ENCODE measurements at regions not wholly inside any gene's neighbourhood (a gene's known extent, or its start where the extent isn't known, plus 50 kb on each side); places are given as distances from the start of the nearest gene placed in this dataset.

DNA sequence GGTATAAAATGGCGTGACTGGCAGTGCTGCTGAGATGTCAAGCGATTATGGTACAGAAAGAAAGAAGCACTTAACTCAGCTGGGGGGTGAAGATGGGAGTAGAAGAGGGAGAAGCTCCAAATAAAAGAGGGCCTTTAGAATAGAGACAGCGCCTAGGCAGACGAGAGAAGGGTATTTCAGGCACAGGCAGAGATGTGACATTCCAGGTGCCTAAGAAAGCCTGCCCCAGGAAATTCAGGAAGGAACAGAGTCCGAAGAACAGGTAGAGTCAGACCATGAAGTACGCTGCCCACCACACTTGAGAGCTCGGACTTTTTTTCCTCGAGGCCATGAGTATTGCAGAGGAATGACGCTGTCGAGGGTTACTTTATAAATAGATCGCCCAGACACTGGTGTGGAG lies 170.9 kb upstream of the ATF7IP start:
- TF ChIP-seq, protein P1, sequence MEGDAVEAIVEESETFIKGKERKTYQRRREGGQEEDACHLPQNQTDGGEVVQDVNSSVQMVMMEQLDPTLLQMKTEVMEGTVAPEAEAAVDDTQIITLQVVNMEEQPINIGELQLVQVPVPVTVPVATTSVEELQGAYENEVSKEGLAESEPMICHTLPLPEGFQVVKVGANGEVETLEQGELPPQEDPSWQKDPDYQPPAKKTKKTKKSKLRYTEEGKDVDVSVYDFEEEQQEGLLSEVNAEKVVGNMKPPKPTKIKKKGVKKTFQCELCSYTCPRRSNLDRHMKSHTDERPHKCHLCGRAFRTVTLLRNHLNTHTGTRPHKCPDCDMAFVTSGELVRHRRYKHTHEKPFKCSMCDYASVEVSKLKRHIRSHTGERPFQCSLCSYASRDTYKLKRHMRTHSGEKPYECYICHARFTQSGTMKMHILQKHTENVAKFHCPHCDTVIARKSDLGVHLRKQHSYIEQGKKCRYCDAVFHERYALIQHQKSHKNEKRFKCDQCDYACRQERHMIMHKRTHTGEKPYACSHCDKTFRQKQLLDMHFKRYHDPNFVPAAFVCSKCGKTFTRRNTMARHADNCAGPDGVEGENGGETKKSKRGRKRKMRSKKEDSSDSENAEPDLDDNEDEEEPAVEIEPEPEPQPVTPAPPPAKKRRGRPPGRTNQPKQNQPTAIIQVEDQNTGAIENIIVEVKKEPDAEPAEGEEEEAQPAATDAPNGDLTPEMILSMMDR (IDR thresholded peaks at IDR 0.05): no peak

DNA sequence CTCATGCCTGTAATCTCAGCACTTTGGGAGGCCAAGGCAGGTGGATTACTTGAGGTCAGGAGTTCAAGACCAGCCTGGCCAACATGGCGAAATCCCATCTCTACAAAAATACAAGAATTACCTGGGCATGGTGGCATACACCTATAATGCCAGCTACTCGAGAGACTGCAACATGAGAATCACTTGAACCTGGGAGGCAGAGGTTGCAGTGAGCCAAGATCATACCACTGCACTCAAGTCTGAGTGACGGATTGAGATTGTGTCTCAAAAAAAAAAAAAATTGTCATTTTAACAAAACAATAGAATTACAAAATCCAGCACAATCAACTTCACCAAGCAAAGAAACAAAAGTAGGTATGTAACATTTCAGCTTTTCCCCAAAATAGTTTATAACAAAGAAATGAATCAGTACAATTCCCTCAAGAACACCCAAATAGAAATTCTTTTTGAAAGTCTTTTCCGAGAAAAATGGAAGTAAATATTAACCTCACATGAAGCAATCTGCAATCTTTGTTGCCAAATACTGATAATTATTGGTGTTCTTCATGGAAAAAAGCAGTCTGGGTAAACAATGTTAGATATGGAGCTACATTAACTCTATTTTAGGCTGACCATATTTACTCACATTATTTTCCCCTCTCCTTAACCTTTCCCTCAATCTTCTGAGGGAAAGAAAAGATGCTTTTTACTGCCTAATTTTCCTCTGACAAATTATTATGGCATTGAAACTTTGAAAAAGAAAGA lies 165.9 kb upstream of the ATF7IP start:
- TF ChIP-seq, protein P1 (IDR thresholded peaks at IDR 0.05): no peak

DNA sequence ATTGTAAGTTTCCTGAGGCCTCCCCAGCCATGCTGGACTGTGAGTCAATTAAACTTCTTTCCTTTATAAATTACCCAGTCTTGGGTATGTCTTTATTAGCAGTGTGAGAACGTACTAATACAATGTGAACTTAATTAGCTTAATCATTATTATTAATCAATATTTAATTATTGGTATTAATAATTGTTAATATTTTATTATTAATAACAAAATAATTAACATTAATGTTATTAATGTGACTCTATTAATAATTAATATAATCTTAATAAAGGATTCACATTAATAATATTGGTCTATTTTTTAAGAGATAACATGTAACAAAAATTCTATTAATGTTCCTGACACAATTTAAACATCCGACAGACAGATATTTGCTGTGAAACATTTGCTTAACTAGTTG lies 164.9 kb upstream of the ATF7IP start:
- TF ChIP-seq, protein P1 (IDR thresholded peaks at IDR 0.05): no peak

DNA sequence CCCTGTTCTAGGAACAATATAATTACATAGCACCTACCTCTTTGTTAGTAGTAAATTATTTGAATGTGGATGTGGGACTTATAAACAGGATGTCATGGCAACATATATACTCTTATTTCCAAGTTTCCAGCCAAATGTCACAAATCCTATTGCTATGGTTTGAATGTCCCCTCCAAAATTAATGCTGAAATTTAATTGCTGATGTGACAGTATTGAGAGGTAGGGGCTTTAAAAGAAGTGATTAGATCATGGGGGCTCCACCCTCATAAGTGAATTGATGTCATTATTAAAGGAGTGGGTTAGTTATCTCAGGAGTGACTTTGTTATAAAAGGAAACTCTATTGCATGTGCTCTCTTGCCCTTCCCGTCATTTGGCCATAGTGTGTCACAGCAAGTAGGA lies 164.2 kb upstream of the ATF7IP start:
- TF ChIP-seq, protein P1 (IDR thresholded peaks at IDR 0.05): no peak

DNA sequence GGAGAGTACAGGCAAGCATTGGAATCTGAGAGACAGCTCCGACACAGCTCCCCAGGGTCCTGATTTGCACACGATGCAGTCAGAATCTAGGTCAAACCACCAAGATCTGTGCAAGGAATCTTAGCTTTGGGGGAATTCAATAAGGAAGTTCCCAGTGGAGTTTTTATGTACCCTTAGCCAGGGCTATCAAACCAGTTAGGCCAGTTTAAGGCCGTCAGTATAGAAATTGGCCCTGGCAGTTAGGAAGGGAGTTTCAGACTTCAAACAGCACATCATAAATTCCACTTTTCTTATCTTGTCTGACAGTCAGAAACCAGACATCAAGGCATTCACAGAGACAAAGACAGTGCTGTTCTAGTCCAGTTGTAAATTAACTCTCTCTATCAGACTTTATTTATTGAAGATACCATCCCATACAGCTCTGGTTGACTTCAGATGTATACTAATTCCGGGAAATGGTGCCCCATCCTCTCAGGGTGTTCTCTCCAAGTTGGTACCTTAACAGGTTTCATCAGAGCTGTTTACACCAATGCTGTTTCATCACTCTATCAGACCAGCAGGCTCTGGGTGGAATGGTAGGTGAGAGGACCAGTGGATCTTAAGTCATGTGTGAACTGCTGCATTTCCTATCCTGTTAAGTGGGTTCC lies 157.5 kb upstream of the ATF7IP start:
- TF ChIP-seq, protein P1 (IDR thresholded peaks at IDR 0.05): no peak

DNA sequence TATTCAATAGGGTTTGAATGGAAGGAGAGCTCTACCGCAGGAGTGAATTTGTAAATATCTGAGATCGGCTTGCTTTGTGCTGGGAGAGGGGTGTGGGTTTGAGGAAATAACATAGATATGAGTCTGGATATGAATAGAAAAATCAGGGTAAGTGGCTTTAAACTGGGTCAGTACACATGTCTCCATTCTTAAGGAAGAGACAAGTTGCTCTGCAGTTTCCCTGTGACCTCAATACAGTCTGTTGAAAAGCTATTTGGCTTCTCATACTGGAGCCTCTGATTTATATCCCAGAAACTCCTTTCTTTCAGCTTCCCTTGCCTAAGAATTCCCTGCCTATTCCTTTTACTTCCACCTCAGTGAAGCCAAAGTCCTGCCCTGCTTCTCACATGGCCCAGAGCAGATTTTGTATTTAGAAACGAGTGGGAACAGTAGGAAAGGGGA lies 153.5 kb upstream of the ATF7IP start:
- TF ChIP-seq, protein P1 (IDR thresholded peaks at IDR 0.05): no peak

DNA sequence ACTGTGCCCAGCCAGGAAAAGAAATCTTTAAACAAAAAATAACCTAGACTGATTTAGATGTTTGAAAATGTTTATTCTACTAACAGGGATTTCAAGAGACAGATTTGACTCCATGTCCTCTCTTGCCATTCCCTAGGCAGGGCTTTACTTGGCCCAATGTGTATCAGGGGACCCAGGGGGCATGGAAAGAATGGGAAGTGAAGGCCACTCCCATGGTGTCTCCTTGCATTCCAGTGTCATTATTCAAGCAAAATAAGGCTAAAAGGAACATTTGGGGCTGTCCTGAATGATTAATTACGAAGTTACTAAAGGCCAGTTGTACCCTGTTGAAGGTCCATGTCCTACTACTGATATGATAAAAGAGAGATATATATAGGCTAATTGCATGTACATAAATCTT lies 151.9 kb upstream of the ATF7IP start:
- TF ChIP-seq, protein P1 (IDR thresholded peaks at IDR 0.05): no peak
